Transverse colon (tissue), 4 donors: ENCODE measurements at regions not wholly inside any gene's neighbourhood (a gene's known extent, or its start where the extent isn't known, plus 50 kb on each side); places are given as distances from the start of the nearest gene placed in this dataset.

Experiments
- DNase-seq: peaks from one replicate; pipeline ENCODE4 v3.0.0-alpha.2; 2019
- H3K27ac ChIP-seq, 4 donors: fragments of 200-600 bp; sonication (generic); 2 replicates each; pipeline ENCODE4 v1.5.1; 2016 to 2018; ENCODE audit warnings: inconsistent platforms in 4 of 4
- H3K27me3 ChIP-seq: fragments of 200-600 bp; sonication (generic); 2 replicates; pipeline ENCODE4 v1.5.1; 2017; ENCODE audit warnings: inconsistent platforms
- H3K36me3 ChIP-seq, 4 donors: fragments of 200-600 bp; sonication (generic); 2 replicates each; pipeline ENCODE4 v1.5.1; 2017 to 2019; ENCODE audit warnings: inconsistent platforms in 4 of 4
- H3K4me1 ChIP-seq, 4 donors: fragments of 200-600 bp; sonication (generic); 2 replicates each; pipeline ENCODE4 v1.5.1; 2017 to 2020; ENCODE audit warnings: inconsistent platforms in 4 of 4
- H3K4me3 ChIP-seq, 4 donors: fragments of 200-600 bp; sonication (generic); 1 replicate in 1 of 4; 2 replicates in 3 of 4; pipeline versions ENCODE4 v1.5.1 to v1.6.1; 2017 to 2019; ENCODE audit warnings: inconsistent platforms in 4 of 4
- H3K9me3 ChIP-seq, 2 donors: fragments of 200-600 bp; sonication (generic); 2 replicates each; pipeline ENCODE4 v1.5.1; 2017 to 2019; ENCODE audit warnings: inconsistent platforms in 2 of 2
- CTCF ChIP-seq, 5 experiments: fragments of 200-600 bp in 3 of 5; fragments of 450-650 bp in 2 of 5; sonication (generic) in 3 of 5; IDR thresholded peaks; 1 replicate in 2 of 5; 2 replicates in 3 of 5; pipeline ENCODE4 v1.5.1; 2016 to 2017; ENCODE audit warnings: antibody characterized with exemption in 5 of 5, inconsistent platforms in 3 of 5, mild to moderate bottlenecking in 2 of 5, moderate library complexity in 1 of 5
- EP300 ChIP-seq: sonication (generic); formaldehyde crosslinking; IDR thresholded peaks from one replicate; pipeline ENCODE4 v1.6.1; 2017; ENCODE audit warnings: antibody characterized with exemption, low read depth
- POLR2A ChIP-seq: fragments of 450-650 bp; IDR thresholded peaks from one replicate; pipeline ENCODE4 v1.6.1; 2016; ENCODE audit warnings: antibody characterized with exemption, mild to moderate bottlenecking, moderate library complexity
- POLR2AphosphoS5 ChIP-seq, 3 donors: sonication (generic); formaldehyde crosslinking; IDR thresholded peaks; one replicate each; pipeline ENCODE4 v1.6.1; 2016; ENCODE audit warnings: antibody characterized with exemption in 3 of 3
- WGBS, 2 donors: methylation state at CpG; one replicate each; pipeline ENCODE4 v1.1.5; 2018; ENCODE audit warnings: low coverage in 1 of 2; 5-methylcytosine and 5-hydroxymethylcytosine counted together
- in situ Hi-C, 4 donors: fragments of 200-750 bp; cut with MboI; loops; one replicate each; pipeline versions ENCODE4 v1.15.0 to v1.15.1; 2017; ENCODE audit warnings: low sequenced_read_pairs in 3 of 4, low pct_ligation_motif_present in 1 of 4, low pct_unique_long_range_greater_than_20kb in 1 of 4
- intact Hi-C: fragments of 100-400 bp; cut with DNase I; formaldehyde crosslinking; loops from one replicate; pipeline ENCODE4 v1.15.1; 2023; ENCODE audit warnings: low total_unique reads

GRCh38 chr7:156104501-156105336 lies 292.5 kb upstream of the SHH start:
- H3K4me3 ChIP-seq: no peak overlapping the region
- 70 to 86% methylated on average over 4 to 39 of the region's 39 CpGs for WGBS, 2 donors
- H3K27ac ChIP-seq: no peak overlapping the region
- no peaks in the 10 kb centered on the region for H3K36me3 ChIP-seq
- no peaks in the 10 kb centered on the region for H3K27me3 ChIP-seq
- intact Hi-C loops (no loop called here), in situ Hi-C loops (no loop called here)
- no peak for TF ChIP-seq POLR2AphosphoS5 (IDR thresholded peaks at IDR 0.05)
- TF ChIP-seq EP300: no peak
- no peaks in the 10 kb centered on the region for H3K9me3 ChIP-seq
- DNase-seq: no peak
- no peaks in the 10 kb centered on the region for H3K4me1 ChIP-seq

GRCh38 chr7:156102267-156102666 lies 290.0 kb upstream of the SHH start:
- in situ Hi-C loops (no loop called here), intact Hi-C loops (no loop called here)
- 82 to 89% methylated on average over 1 of the region's 1 CpG for WGBS, 2 donors
- no peak for TF ChIP-seq EP300
- TF ChIP-seq POLR2AphosphoS5 (IDR thresholded peaks at IDR 0.05): no peak
- TF ChIP-seq CTCF (IDR thresholded peaks at IDR 0.05): no peak
- no peak for TF ChIP-seq POLR2A
- no peaks in the 10 kb centered on the region for H3K9me3 ChIP-seq
- no peaks in the 10 kb centered on the region for H3K36me3 ChIP-seq
- H3K27me3 ChIP-seq: no peaks in the 10 kb centered on the region
- H3K4me1 ChIP-seq: no peaks in the 10 kb centered on the region
- no peak for DNase-seq
- H3K4me3 ChIP-seq: no peak overlapping the region
- H3K27ac ChIP-seq: no peak overlapping the region

GRCh38 chr7:156101355-156101754 lies 289.1 kb upstream of the SHH start:
- 95 to 100% methylated on average over 4 to 6 of the region's 6 CpGs for WGBS, 2 donors
- Histone ChIP-seq H3K27ac (no peak overlapping the region), H3K36me3 (no peaks in the 10 kb centered on the region), H3K4me3 (no peak overlapping the region), H3K4me1 (no peaks in the 10 kb centered on the region), H3K27me3 (no peaks in the 10 kb centered on the region), H3K9me3 (no peaks in the 10 kb centered on the region)
- in situ Hi-C loops (no loop called here), intact Hi-C loops (no loop called here)
- no peak for DNase-seq
- TF ChIP-seq CTCF (IDR thresholded peaks at IDR 0.05): no peak
- TF ChIP-seq POLR2AphosphoS5 (IDR thresholded peaks at IDR 0.05): no peak
- no peak for TF ChIP-seq POLR2A
- TF ChIP-seq EP300: no peak

GRCh38 chr7:156100086-156100485 lies 287.8 kb upstream of the SHH start:
- 69% methylated on average over 6 of the region's 6 CpGs; no CpG with 5 or more reads in 1 of the 2 donors for WGBS, 2 donors
- peaks cover 4% of the 10 kb centered on the region for H3K27me3 ChIP-seq
- TF ChIP-seq EP300 (no peak), POLR2A (no peak), POLR2AphosphoS5 (IDR thresholded peaks at IDR 0.05) (no peak)
- DNase-seq: no peak
- H3K4me1 ChIP-seq: no peaks in the 10 kb centered on the region
- H3K36me3 ChIP-seq: no peaks in the 10 kb centered on the region
- H3K27ac ChIP-seq: no peak overlapping the region
- intact Hi-C loops (no loop called here), in situ Hi-C loops (no loop called here)
- no peak overlapping the region for H3K4me3 ChIP-seq
- H3K9me3 ChIP-seq: no peaks in the 10 kb centered on the region

- H3K27me3 ChIP-seq: peaks cover 4% of the 10 kb centered on the region
- DNase-seq: no peak
- no peak for TF ChIP-seq CTCF (IDR thresholded peaks at IDR 0.05)
- H3K9me3 ChIP-seq: no peaks in the 10 kb centered on the region
- H3K4me3 ChIP-seq: no peak overlapping the region
- in situ Hi-C loops: no loop called here
- no peaks in the 10 kb centered on the region for H3K4me1 ChIP-seq
- intact Hi-C loops: no loop called here
- no peaks in the 10 kb centered on the region for H3K36me3 ChIP-seq
- H3K27ac ChIP-seq: no peak overlapping the region
- 90 to 95% methylated on average over 10 of the region's 10 CpGs for WGBS, 2 donors
Observed at GRCh38 chr7:156099085-156099484, 286.8 kb upstream of the SHH start.
